BE2C (cell line): ENCODE measurements at regions not wholly inside any gene's neighbourhood (a gene's known extent, or its start where the extent isn't known, plus 50 kb on each side); places are given as distances from the start of the nearest gene placed in this dataset.

Source experiments
- DNase-seq: peaks from one replicate; pipeline ENCODE4 v3.0.0-alpha.2; 2020
- H3K27me3 ChIP-seq: fragments of 250-450 bp; sonication (Bioruptor Pico); 2 replicates; pipeline ENCODE4 v1.5.1; 2020; ENCODE audit warnings: mild to moderate bottlenecking
- H3K36me3 ChIP-seq: fragments of 250-450 bp; sonication (Bioruptor Pico); 2 replicates; pipeline ENCODE4 v1.5.1; 2020; ENCODE audit warnings: mild to moderate bottlenecking
- H3K4me1 ChIP-seq: fragments of 250-450 bp; sonication (Bioruptor Pico); 2 replicates; pipeline ENCODE4 v1.5.1; 2020
- H3K4me3 ChIP-seq: 2 replicates; pipeline ENCODE4 v1.5.1; 2011; ENCODE audit warnings: low read depth, low read length
- H3K9me3 ChIP-seq: fragments of 250-450 bp; sonication (Bioruptor Pico); 2 replicates; pipeline ENCODE4 v1.5.1; 2020
- CTCF ChIP-seq: IDR thresholded peaks from 2 replicates; pipeline ENCODE4 v1.5.1; 2012; ENCODE audit warnings: mild to moderate bottlenecking, low read depth, low read length

- Histone ChIP-seq H3K4me3 (no peak overlapping the region), H3K27me3 (peaks cover 20% of the 10 kb centered on the region), H3K36me3 (no peaks in the 10 kb centered on the region), H3K9me3 (no peaks in the 10 kb centered on the region), H3K4me1 (no peaks in the 10 kb centered on the region)
- no peak for TF ChIP-seq CTCF
- no peak for DNase-seq
These were observed 244.0 kb downstream of the COL4A1 start for GRCh38 chr13:110062777-110063442.

GRCh38 chr13:110062077-110062776 lies 244.7 kb downstream of the COL4A1 start:
- TF ChIP-seq CTCF: no peak

GRCh38 chr13:110061270-110061669 lies 245.7 kb downstream of the COL4A1 start:
- H3K9me3 ChIP-seq: no peaks in the 10 kb centered on the region
- no peak for DNase-seq
- H3K36me3 ChIP-seq: no peaks in the 10 kb centered on the region
- H3K27me3 ChIP-seq: peaks cover 5% of the 10 kb centered on the region
- no peaks in the 10 kb centered on the region for H3K4me1 ChIP-seq
- TF ChIP-seq CTCF: no peak
- H3K4me3 ChIP-seq: no peak overlapping the region

More at GRCh38 chr13:110062077-110062776, 244.7 kb downstream of the COL4A1 start:
- H3K36me3 ChIP-seq: no peaks in the 10 kb centered on the region
- DNase-seq: no peak
- H3K27me3 ChIP-seq: peaks cover 15% of the 10 kb centered on the region
- H3K9me3 ChIP-seq: no peaks in the 10 kb centered on the region
- H3K4me1 ChIP-seq: no peaks in the 10 kb centered on the region
- H3K4me3 ChIP-seq: no peak overlapping the region

- H3K4me3 ChIP-seq: no peak overlapping the region
- H3K36me3 ChIP-seq: no peaks in the 10 kb centered on the region
- H3K4me1 ChIP-seq: no peaks in the 10 kb centered on the region
- H3K9me3 ChIP-seq: no peaks in the 10 kb centered on the region
- no peak for DNase-seq
- no peak for TF ChIP-seq CTCF
- H3K27me3 ChIP-seq: no peaks in the 10 kb centered on the region
These were observed 249.9 kb downstream of the COL4A1 start for GRCh38 chr13:110057052-110057451.

- Histone ChIP-seq H3K9me3 (no peaks in the 10 kb centered on the region), H3K27me3 (no peaks in the 10 kb centered on the region), H3K36me3 (no peaks in the 10 kb centered on the region), H3K4me3 (no peak overlapping the region), H3K4me1 (no peaks in the 10 kb centered on the region)
- DNase-seq: no peak
- no peak for TF ChIP-seq CTCF
These were observed 250.3 kb downstream of the COL4A1 start for GRCh38 chr13:110056640-110057039.

- Histone ChIP-seq H3K36me3 (no peaks in the 10 kb centered on the region), H3K4me1 (no peaks in the 10 kb centered on the region), H3K9me3 (no peaks in the 10 kb centered on the region), H3K4me3 (no peak overlapping the region), H3K27me3 (no peaks in the 10 kb centered on the region)
- DNase-seq: no peak
- TF ChIP-seq CTCF: no peak
These were observed 251.9 kb downstream of the COL4A1 start for GRCh38 chr13:110055089-110055488.
